Endothelial cell of umbilical vein (primary cell): ENCODE measurements at regions not wholly inside any gene's neighbourhood (a gene's known extent, or its start where the extent isn't known, plus 50 kb on each side); places are given as distances from the start of the nearest gene placed in this dataset.

Experiments
- BruUV-seq: library from RNA; stranded (reverse); fragments of 400-500 nt; replicated peaks from 2 replicates; lab custom pipeline; 2021; lab: Mats Ljungman, UMichigan
- CTCF ChIA-PET: fragments of 300-600, 350-600 bp; sonication (Branson Sonifier 250); formaldehyde crosslinking; loops from one replicate; lab custom pipeline; 2021; ENCODE audit warnings: antibody characterized with exemption, inconsistent platforms; lab: Charles Lee
- POLR2A ChIA-PET: fragments of 300-600, 350-600 bp; sonication (Branson Sonifier 250); formaldehyde crosslinking; loops from one replicate; lab custom pipeline; 2021; ENCODE audit warnings: antibody characterized with exemption, inconsistent platforms; lab: Charles Lee
- DNase-seq: peaks from one replicate; pipeline ENCODE4 v3.0.0-alpha.2; 2011; ENCODE audit warnings: low read depth, low spot score
- FAIRE-seq: peaks from 2 replicates; lab custom pipeline; 2011; peaks lifted over from hg19 to GRCh38; lab: Jason Lieb, UNC
- H2AFZ ChIP-seq: 2 replicates; pipeline ENCODE4 v1.6.0; 2012; ENCODE audit warnings: low read depth, low read length, control low read depth, inconsistent platforms
- H3K27ac ChIP-seq: 2 replicates; pipeline ENCODE4 v1.5.1; 2011; ENCODE audit warnings: low read depth, mild to moderate bottlenecking, control low read depth, low read length, moderate library complexity; ENCODE audit not compliant: insufficient read depth
- H3K27me3 ChIP-seq, 2 experiments: 2 replicates each; pipeline versions ENCODE4 v1.6.0 to v1.6.1; 2011; ENCODE audit warnings: low read length in 2 of 2, mixed read lengths in 1 of 2; ENCODE audit not compliant: control insufficient read depth in 2 of 2, insufficient read depth in 2 of 2
- H3K36me3 ChIP-seq, 2 experiments: 2 replicates in 1 of 2; 3 replicates in 1 of 2; pipeline ENCODE4 v1.5.1; 2011; ENCODE audit warnings: low read length in 2 of 2, mild to moderate bottlenecking in 1 of 2, moderate library complexity in 1 of 2; ENCODE audit not compliant: control insufficient read depth in 2 of 2, insufficient read depth in 2 of 2; ENCODE audit errors: extremely low read depth in 1 of 2
- H3K4me1 ChIP-seq: 3 replicates; pipeline ENCODE4 v1.5.1; 2011; ENCODE audit warnings: mild to moderate bottlenecking, low read length; ENCODE audit not compliant: control insufficient read depth, insufficient read depth; ENCODE audit errors: extremely low read depth
- H3K4me2 ChIP-seq: 2 replicates; pipeline ENCODE4 v1.6.1; 2011; ENCODE audit warnings: low read length, control low read depth, mixed read lengths; ENCODE audit not compliant: insufficient read depth
- H3K4me3 ChIP-seq, 3 experiments: fragments of 200-600 bp in 1 of 3; sonication (generic), shearing (Covaris generic) in 1 of 3; replicated peaks in 1 of 3; 2 replicates each; pipeline ENCODE4 v1.5.1; 2011 to 2016; ENCODE audit warnings: control low read depth in 3 of 3, low read length in 3 of 3, mild to moderate bottlenecking in 2 of 3, inconsistent platforms in 1 of 3, low read depth in 1 of 3, moderate library complexity in 1 of 3; ENCODE audit not compliant: insufficient read depth in 1 of 3
- H3K79me2 ChIP-seq: 2 replicates; pipeline ENCODE4 v1.6.0; 2012; ENCODE audit warnings: low read length, inconsistent platforms; ENCODE audit not compliant: control insufficient read depth, insufficient read depth
- H3K9ac ChIP-seq: replicated peaks from 2 replicates; pipeline ENCODE3; 2011; ENCODE audit warnings: low read length, control low read depth; ENCODE audit not compliant: insufficient read depth; ENCODE audit errors: extremely low read depth
- H3K9me1 ChIP-seq: replicated peaks from 3 replicates; pipeline ENCODE4 v1.6.0; 2011; ENCODE audit warnings: mild to moderate bottlenecking, low read length; ENCODE audit not compliant: control insufficient read depth, insufficient read depth; ENCODE audit errors: extremely low read depth
- H3K9me3 ChIP-seq: replicated peaks from 2 replicates; pipeline ENCODE4 v1.5.1; 2012; ENCODE audit warnings: low read length, inconsistent platforms; ENCODE audit not compliant: control insufficient read depth, insufficient read depth
- H4K20me1 ChIP-seq: replicated peaks from 2 replicates; pipeline ENCODE3; 2011; ENCODE audit warnings: mild to moderate bottlenecking, low read length; ENCODE audit not compliant: control insufficient read depth, insufficient read depth; ENCODE audit errors: extremely low read depth
- CTCF ChIP-seq, 2 donors: IDR thresholded peaks; 1 replicate in 1 of 2; 2 replicates in 1 of 2; pipeline ENCODE4 v1.5.1; 2011; ENCODE audit warnings: low read length in 2 of 2, mild to moderate bottlenecking in 2 of 2, moderate library complexity in 2 of 2, control low read depth in 1 of 2, inconsistent platforms in 1 of 2, low read depth in 1 of 2; ENCODE audit not compliant: insufficient read depth in 1 of 2; ENCODE audit errors: extremely low read depth in 1 of 2
- EZH2 ChIP-seq: IDR thresholded peaks from 2 replicates; pipeline ENCODE4 v1.6.1; 2012; ENCODE audit warnings: borderline replicate concordance, low read depth, mild to moderate bottlenecking, moderate library complexity, low read length, inconsistent platforms; ENCODE audit not compliant: severe bottlenecking
- FOS ChIP-seq: IDR thresholded peaks from 2 replicates; pipeline ENCODE4 v1.6.1; 2011; ENCODE audit warnings: mild to moderate bottlenecking, low read length, moderate library complexity, borderline replicate concordance; ENCODE audit not compliant: insufficient read depth
- GATA2 ChIP-seq: IDR thresholded peaks from 2 replicates; pipeline ENCODE4 v1.7.0; 2011; ENCODE audit warnings: low read depth, mild to moderate bottlenecking, moderate library complexity, mixed read lengths, low read length; ENCODE audit not compliant: insufficient read length, insufficient read depth
- JUN ChIP-seq: IDR thresholded peaks from 2 replicates; pipeline ENCODE4 v1.6.1; 2011; ENCODE audit warnings: borderline replicate concordance, low read depth; ENCODE audit not compliant: insufficient read length, insufficient read depth
- MAX ChIP-seq: IDR thresholded peaks from 2 replicates; pipeline ENCODE4 v1.6.1; 2011; ENCODE audit not compliant: insufficient read depth, insufficient read length
- MYC ChIP-seq: IDR thresholded peaks from one replicate; pipeline ENCODE4 v1.6.1; 2011; ENCODE audit warnings: mild to moderate bottlenecking, low read depth, low read length
- POLR2A ChIP-seq: IDR thresholded peaks from 2 replicates; pipeline ENCODE4 v1.6.1; 2012; ENCODE audit warnings: low read depth, mild to moderate bottlenecking, control low read depth, low read length
- POLR2AphosphoS5 ChIP-seq: IDR thresholded peaks from 2 replicates; pipeline ENCODE4 v1.6.1; 2012; ENCODE audit warnings: low read depth, mild to moderate bottlenecking, control low read depth, low read length, moderate library complexity; ENCODE audit not compliant: insufficient read depth
- dilution Hi-C: fragments of 300-500 bp; cut with MboI; formaldehyde crosslinking; loops from one replicate; pipeline ENCODE4 v1.15.0; 2019; ENCODE audit warnings: low sequenced_read_pairs; ENCODE audit not compliant: extremely low pct_ligation_motif_present
- intact Hi-C: fragments of 100-400 bp; cut with micrococcal nuclease; formaldehyde crosslinking; loops from one replicate; pipeline ENCODE4 v1.10.0; 2022

- intact Hi-C loops, result no loop called here
- no peak overlapping the region for H2AFZ ChIP-seq
- ChIA-PET CTCF (no interaction called here), POLR2A (no interaction called here)
- no peaks in the 10 kb centered on the region for H3K27me3 ChIP-seq
- no peaks in the 10 kb centered on the region for H4K20me1 ChIP-seq
- H3K9me1 ChIP-seq, result no peaks in the 10 kb centered on the region
- no peak overlapping the region for H3K9ac ChIP-seq
- H3K79me2 ChIP-seq, result no peaks in the 10 kb centered on the region
- H3K4me3 ChIP-seq, result no peak overlapping the region
- H3K4me1 ChIP-seq, result no peaks in the 10 kb centered on the region
- H3K4me2 ChIP-seq, result no peak overlapping the region
- H3K9me3 ChIP-seq, result no peaks in the 10 kb centered on the region
- DNase-seq (no peak), FAIRE-seq (no peak)
- BruUV-seq, result no TSS peak
- dilution Hi-C loops, result no loop called here
- TF ChIP-seq FOS (no peak), MAX (no peak), CTCF (IDR thresholded peaks at IDR 0.05; ENCODE audit: extremely low read depth in 1 of 2, insufficient read depth in 1 of 2, low read depth in 1 of 2, low read length in 2 of 2) (no peak), POLR2A (no peak), POLR2AphosphoS5 (no peak), JUN (no peak), MYC (no peak), EZH2 (no peak), GATA2 (no peak)
- no peaks in the 10 kb centered on the region for H3K36me3 ChIP-seq
- H3K27ac ChIP-seq, result no peak overlapping the region
These were observed 487.0 kb upstream of the SEMA3D start for GRCh38 chr7:85673876-85674275.
